Right lobe of liver (tissue), 6 donors: ENCODE measurements at regions not wholly inside any gene's neighbourhood (a gene's known extent, or its start where the extent isn't known, plus 50 kb on each side); places are given as distances from the start of the nearest gene placed in this dataset.

Experiments
- ATAC-seq, 4 donors: fragments of 200-7000 bp; cut with Tn5 transposase; one replicate each; pipeline ENCODE4 v1.9.1; 2020; ENCODE audit warnings: mild to moderate bottlenecking in 4 of 4, moderate library complexity in 4 of 4
- DNase-seq, 3 donors: peaks; one replicate each; pipeline ENCODE4 v3.0.0-alpha.2; 2020
- H3K27ac ChIP-seq, 3 donors: fragments of 200-600 bp; one replicate each; pipeline ENCODE4 v1.8.0; 2022
- H3K27me3 ChIP-seq, 2 donors: fragments of 200-600 bp; one replicate each; pipeline ENCODE4 v1.8.0; 2022
- H3K36me3 ChIP-seq, 4 donors: fragments of 200-600 bp; sonication (generic) in 1 of 4; one replicate each; pipeline versions ENCODE4 v1.5.1 to v1.8.0; 2017 to 2022; ENCODE audit warnings: control low read depth in 1 of 4
- H3K4me1 ChIP-seq, 4 donors: fragments of 200-600 bp; sonication (generic) in 1 of 4; one replicate each; pipeline versions ENCODE4 v1.5.1 to v1.8.0; 2017 to 2022; ENCODE audit warnings: control low read depth in 1 of 4
- H3K4me3 ChIP-seq, 3 donors: fragments of 200-600 bp; one replicate each; pipeline ENCODE4 v1.8.0; 2022
- H3K9me3 ChIP-seq, 4 donors: fragments of 200-600 bp; sonication (generic) in 1 of 4; one replicate each; pipeline versions ENCODE4 v1.5.1 to v1.8.0; 2017 to 2022; ENCODE audit warnings: control low read depth in 1 of 4
- CTCF ChIP-seq, 4 donors: fragments of 200-600 bp in 3 of 4; fragments of 450-650 bp in 1 of 4; IDR thresholded peaks; one replicate each; pipeline versions ENCODE4 v1.5.1 to v1.8.0; 2016 to 2022; ENCODE audit warnings: antibody characterized with exemption in 4 of 4, mild to moderate bottlenecking in 2 of 4
- POLR2A ChIP-seq: fragments of 450-650 bp; IDR thresholded peaks from one replicate; pipeline ENCODE4 v1.6.1; 2017; ENCODE audit warnings: antibody characterized with exemption, mild to moderate bottlenecking
- WGBS: methylation state at CpG from one replicate; pipeline ENCODE4 v1.1.6; 2018; ENCODE audit warnings: low coverage, low lambda C conversion rate; ENCODE audit not compliant: insufficient coverage; ENCODE audit errors: missing lambda C conversion rate; 5-methylcytosine and 5-hydroxymethylcytosine counted together
- intact Hi-C, 2 donors: fragments of 100-400 bp; cut with DNase I; formaldehyde crosslinking; loops; one replicate each; pipeline versions ENCODE4 v1.11.2 to v1.14.1; 2022
- donor health status: DM: no; HTN: yes; CAD: no.
- donor health status: DM: no; HTN: no; CAD: no.
- donor health status: DM: no; HTN: no; CAD: no.
- donor health status: DM: no; HTN: yes; CAD: no.
- donor health status: DM: no; HTN: yes; CAD: no.

- DNase-seq = no peak
- Histone ChIP-seq H3K27ac (no peak overlapping the region), H3K4me1 (peaks cover 0 to 16% (median 0%) of the 10 kb centered on the region in 4 donors), H3K9me3 (no peaks in the 10 kb centered on the region), H3K4me3 (no peak overlapping the region), H3K27me3 (no peaks in the 10 kb centered on the region), H3K36me3 (no peaks in the 10 kb centered on the region)
- no peak for ATAC-seq
- intact Hi-C loops = no loop called here
- TF ChIP-seq CTCF (IDR thresholded peaks at IDR 0.05) = no peak
- TF ChIP-seq POLR2A = no peak
- 50% methylated on average over 1 of the region's 2 CpGs for WGBS
Measured at GRCh38 chr7:119436882-119437281, 836.1 kb upstream of the KCND2 start.

- no peaks in the 10 kb centered on the region for H3K36me3 ChIP-seq
- ATAC-seq = peak in 3 of 4 donors; percentile 44 to 66 (median 53)
- H3K4me1 ChIP-seq = peaks cover 0 to 16% (median 0%) of the 10 kb centered on the region in 4 donors
- H3K9me3 ChIP-seq = no peaks in the 10 kb centered on the region
- 4% methylated on average over 1 of the region's 1 CpG for WGBS
- intact Hi-C loops = no loop called here
- DNase-seq = no peak
- no peak overlapping the region for H3K4me3 ChIP-seq
- no peak overlapping the region for H3K27ac ChIP-seq
- TF ChIP-seq POLR2A (no peak), CTCF (IDR thresholded peaks at IDR 0.05) (no peak)
- H3K27me3 ChIP-seq = no peaks in the 10 kb centered on the region
Measured at GRCh38 chr7:119438315-119438714, 834.7 kb upstream of the KCND2 start.

- no peaks in the 10 kb centered on the region for H3K27me3 ChIP-seq
- no peaks in the 10 kb centered on the region for H3K9me3 ChIP-seq
- no peak overlapping the region for H3K4me3 ChIP-seq
- no peak for TF ChIP-seq CTCF (IDR thresholded peaks at IDR 0.05)
- no peak for TF ChIP-seq POLR2A
- peak in 3 of 4 donors; percentile 40 to 69 (median 41) for ATAC-seq
- WGBS = 46% methylated on average over 4 of the region's 4 CpGs
- intact Hi-C loops = no loop called here
- no peak overlapping the region for H3K27ac ChIP-seq
- H3K4me1 ChIP-seq = peaks cover 0 to 16% (median 0%) of the 10 kb centered on the region in 4 donors
- H3K36me3 ChIP-seq = no peaks in the 10 kb centered on the region
- no peak for DNase-seq
Measured at GRCh38 chr7:119439192-119439591, 833.8 kb upstream of the KCND2 start.

GRCh38 chr7:119452401-119452800 is 820.6 kb upstream of the KCND2 start:
- no peak overlapping the region for H3K4me3 ChIP-seq
- no peaks in the 10 kb centered on the region for H3K27me3 ChIP-seq
- ATAC-seq = no peak
- no peaks in the 10 kb centered on the region for H3K36me3 ChIP-seq
- no peaks in the 10 kb centered on the region for H3K9me3 ChIP-seq
- TF ChIP-seq POLR2A (no peak), CTCF (IDR thresholded peaks at IDR 0.05) (no peak)
- H3K4me1 ChIP-seq = no peaks in the 10 kb centered on the region
- no peak overlapping the region for H3K27ac ChIP-seq
- intact Hi-C loops = no loop called here
- WGBS = 79% methylated on average over 2 of the region's 2 CpGs
- DNase-seq = no peak

GRCh38 chr7:119465798-119466305 is 807.1 kb upstream of the KCND2 start:
- H3K27ac ChIP-seq = no peak overlapping the region
- no peaks in the 10 kb centered on the region for H3K36me3 ChIP-seq
- H3K9me3 ChIP-seq = no peaks in the 10 kb centered on the region
- ATAC-seq = peak in 1 of 4 donors; percentile 24
- DNase-seq = no peak
- no peaks in the 10 kb centered on the region for H3K27me3 ChIP-seq
- H3K4me3 ChIP-seq = no peak overlapping the region
- WGBS = 0% methylated on average over 1 of the region's 1 CpG
- peaks cover 0 to 4% (median 0%) of the 10 kb centered on the region in 4 donors for H3K4me1 ChIP-seq
- TF ChIP-seq POLR2A = no peak
- TF ChIP-seq CTCF (IDR thresholded peaks at IDR 0.05) = no peak
- intact Hi-C loops = no loop called here
